Erythroblast (primary cell): ENCODE measurements at regions not wholly inside any gene's neighbourhood (a gene's known extent, or its start where the extent isn't known, plus 50 kb on each side); places are given as distances from the start of the nearest gene placed in this dataset.

Experiments used
- GATA1 ChIP-seq: IDR thresholded peaks from 2 replicates; pipeline ENCODE4 v1.6.1; 2011; ENCODE audit warnings: low read depth, mild to moderate bottlenecking, control low read depth, low read length, moderate library complexity
- POLR2A ChIP-seq: IDR thresholded peaks from 2 replicates; pipeline ENCODE4 v1.6.1; 2011; ENCODE audit warnings: mild to moderate bottlenecking, low read length

GRCh38 chr4:100079264-100079663, 111.0 kb downstream of the DDIT4L start:
- no peak for TF ChIP-seq POLR2A
- no peak for TF ChIP-seq GATA1
